ENCODE measurements at regions not wholly inside any gene's neighbourhood (a gene's known extent, or its start where the extent isn't known, plus 50 kb on each side); places are given as distances from the start of the nearest gene placed in this dataset.

DNA sequence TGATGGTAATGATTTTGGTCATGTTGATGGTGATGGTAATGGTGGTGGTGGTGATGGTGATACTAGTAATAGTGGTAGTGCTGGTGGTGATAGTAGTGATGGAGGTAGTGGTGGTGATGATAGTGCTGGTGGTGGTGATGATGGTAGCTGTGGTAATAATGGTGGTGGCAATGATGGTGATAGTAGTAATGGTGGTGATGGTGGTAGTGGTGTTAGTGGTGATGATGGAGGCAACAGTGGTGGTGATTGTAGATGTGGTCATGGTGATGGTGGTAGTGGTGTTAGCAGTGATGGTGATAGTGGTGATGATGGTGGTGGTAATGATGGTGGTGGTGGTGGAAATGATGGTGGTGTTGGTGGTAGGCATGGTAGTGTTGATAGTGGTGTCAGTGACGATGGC is 127.0 kb upstream of the RPL38 start:
- WGBS, 2 donors = 95 to 100% methylated on average over 1 of the region's 1 CpG
- H3K27ac ChIP-seq = no peak overlapping the region

DNA sequence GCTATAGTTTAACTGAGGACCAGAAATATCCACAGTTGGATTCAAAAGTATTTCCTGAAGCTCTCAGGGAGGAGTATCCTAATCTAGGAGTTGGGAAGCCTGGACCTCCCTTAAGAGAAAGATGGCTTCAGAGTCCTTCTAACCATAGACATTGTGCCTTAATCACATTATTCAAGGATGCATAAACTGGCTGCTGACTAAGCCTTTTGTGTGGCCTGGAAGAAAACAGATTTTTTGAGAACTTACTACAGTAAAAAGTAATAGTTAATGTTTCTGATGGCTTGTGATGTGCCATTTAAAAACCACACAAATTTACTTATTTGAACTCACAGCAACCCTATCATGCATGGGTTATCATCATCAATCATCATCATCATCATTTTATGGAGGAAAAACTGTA is 126.2 kb upstream of the RPL38 start:
- Histone ChIP-seq H3K27me3 (peaks cover 0 to 35% (median 0%) of the 10 kb centered on the region in 4 donors), H3K4me3 (no peak overlapping the region), H3K36me3 (no peaks in the 10 kb centered on the region), H3K27ac (no peak overlapping the region), H3K4me1 (no peaks in the 10 kb centered on the region), H3K9me3 (peaks cover 0 to 14% (median 4%) of the 10 kb centered on the region in 3 donors)
- DNase-seq = no peak
- TF ChIP-seq, protein P1, sequence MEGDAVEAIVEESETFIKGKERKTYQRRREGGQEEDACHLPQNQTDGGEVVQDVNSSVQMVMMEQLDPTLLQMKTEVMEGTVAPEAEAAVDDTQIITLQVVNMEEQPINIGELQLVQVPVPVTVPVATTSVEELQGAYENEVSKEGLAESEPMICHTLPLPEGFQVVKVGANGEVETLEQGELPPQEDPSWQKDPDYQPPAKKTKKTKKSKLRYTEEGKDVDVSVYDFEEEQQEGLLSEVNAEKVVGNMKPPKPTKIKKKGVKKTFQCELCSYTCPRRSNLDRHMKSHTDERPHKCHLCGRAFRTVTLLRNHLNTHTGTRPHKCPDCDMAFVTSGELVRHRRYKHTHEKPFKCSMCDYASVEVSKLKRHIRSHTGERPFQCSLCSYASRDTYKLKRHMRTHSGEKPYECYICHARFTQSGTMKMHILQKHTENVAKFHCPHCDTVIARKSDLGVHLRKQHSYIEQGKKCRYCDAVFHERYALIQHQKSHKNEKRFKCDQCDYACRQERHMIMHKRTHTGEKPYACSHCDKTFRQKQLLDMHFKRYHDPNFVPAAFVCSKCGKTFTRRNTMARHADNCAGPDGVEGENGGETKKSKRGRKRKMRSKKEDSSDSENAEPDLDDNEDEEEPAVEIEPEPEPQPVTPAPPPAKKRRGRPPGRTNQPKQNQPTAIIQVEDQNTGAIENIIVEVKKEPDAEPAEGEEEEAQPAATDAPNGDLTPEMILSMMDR (IDR thresholded peaks at IDR 0.05) = no peak
- TF ChIP-seq POLR2A (IDR thresholded peaks at IDR 0.05) = no peak
- intact Hi-C loops (cut with DNase I) = no loop called here

More for the DNA sequence above, 127.0 kb upstream of the RPL38 start:
- DNase-seq = no peak
- Histone ChIP-seq H3K4me3 (no peak overlapping the region), H3K36me3 (no peaks in the 10 kb centered on the region), H3K27me3 (peaks cover 0 to 27% (median 0%) of the 10 kb centered on the region in 4 donors), H3K4me1 (no peaks in the 10 kb centered on the region), H3K9me3 (peaks cover 0 to 14% (median 4%) of the 10 kb centered on the region in 3 donors)
- TF ChIP-seq, protein P1 (IDR thresholded peaks at IDR 0.05) = no peak
- no peak for TF ChIP-seq POLR2A (IDR thresholded peaks at IDR 0.05)
- intact Hi-C loops (cut with DNase I) = no loop called here

DNA sequence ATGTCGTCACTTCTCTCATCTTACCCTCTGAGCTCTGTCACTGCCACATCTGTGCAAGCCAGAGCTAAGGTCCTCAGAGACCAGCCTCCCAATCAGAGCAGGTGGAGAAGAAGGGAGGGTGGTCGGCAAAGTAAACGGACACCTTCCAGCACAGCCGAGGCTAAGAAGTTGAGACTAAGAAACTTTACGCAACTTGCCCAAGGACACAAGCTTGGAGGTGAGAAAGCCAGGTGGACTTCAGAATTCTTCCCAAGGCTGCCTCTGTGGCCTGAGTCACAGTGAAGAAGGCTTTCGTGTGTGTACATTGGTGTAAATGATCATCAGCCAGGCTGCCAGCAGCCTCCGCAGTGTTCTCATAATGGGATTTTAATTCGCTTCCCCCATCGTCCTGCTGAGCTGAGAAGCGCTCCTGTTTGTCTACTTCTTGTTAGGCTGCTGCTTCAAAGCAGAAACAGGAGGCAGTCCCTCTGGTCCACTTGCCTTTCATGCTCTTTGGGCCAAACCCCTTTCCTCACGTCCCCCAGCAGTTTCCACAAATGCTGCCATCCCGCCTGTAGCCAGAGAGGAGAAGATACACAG is 125.0 kb upstream of the RPL38 start:
- peaks cover 0 to 48% (median 0%) of the 10 kb centered on the region in 4 donors for H3K27me3 ChIP-seq
- WGBS, 2 donors = 56 to 67% methylated on average over 9 of the region's 12 CpGs
- DNase-seq = no peak

DNA sequence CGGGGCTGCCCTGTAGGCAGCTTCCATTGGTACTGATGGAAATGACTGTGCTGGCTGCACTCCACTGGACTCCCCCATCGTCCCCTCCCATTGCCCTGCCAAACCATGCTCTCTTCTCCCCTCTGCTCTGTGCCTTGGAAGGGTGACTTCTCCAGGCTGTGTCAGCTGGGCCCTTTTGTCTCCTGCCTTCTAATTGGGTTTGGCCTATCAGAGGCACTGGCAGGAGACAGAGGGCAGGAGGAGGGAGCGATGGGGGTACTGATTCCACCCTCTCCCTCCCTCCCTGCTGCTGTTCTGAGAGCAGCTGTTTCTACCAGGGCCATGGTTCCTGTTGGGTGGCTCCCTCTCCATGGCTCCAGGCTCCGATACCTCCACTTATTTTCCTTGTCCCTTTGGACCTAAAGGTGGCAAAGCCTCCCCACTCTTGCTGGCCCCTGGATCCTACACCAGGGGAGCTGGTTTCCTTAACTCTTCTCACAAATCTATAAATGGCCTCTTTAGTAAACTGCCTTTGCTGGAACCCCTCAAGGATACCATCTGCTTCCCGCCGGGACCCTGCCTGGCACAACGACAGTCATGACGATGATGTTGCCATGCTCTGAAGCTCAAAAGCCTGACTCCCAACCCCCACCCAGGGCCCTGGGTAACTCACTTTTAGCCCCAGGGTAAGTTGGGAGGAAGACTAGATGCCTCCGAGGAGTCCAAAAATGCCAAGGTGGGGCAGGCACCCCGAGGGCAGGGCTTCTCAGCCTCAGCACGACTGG is 123.8 kb upstream of the RPL38 start:
- H3K4me3 ChIP-seq = no peak overlapping the region
- WGBS, 2 donors = 79 to 87% methylated on average over 7 of the region's 11 CpGs
- H3K9me3 ChIP-seq = no peaks in the 10 kb centered on the region
- H3K27ac ChIP-seq = no peak overlapping the region
- H3K36me3 ChIP-seq = no peaks in the 10 kb centered on the region
- DNase-seq = no peak
- no peaks in the 10 kb centered on the region for H3K4me1 ChIP-seq
- intact Hi-C loops (cut with DNase I) = no loop called here
- TF ChIP-seq, protein P1 (IDR thresholded peaks at IDR 0.05) = no peak
- TF ChIP-seq POLR2A (IDR thresholded peaks at IDR 0.05) = no peak
- H3K27me3 ChIP-seq = peaks cover 0 to 58% (median 0%) of the 10 kb centered on the region in 4 donors

More for the DNA sequence above, 125.0 kb upstream of the RPL38 start:
- intact Hi-C loops (cut with DNase I) = no loop called here
- Histone ChIP-seq H3K4me1 (no peaks in the 10 kb centered on the region), H3K9me3 (peaks cover 0 to 11% (median 4%) of the 10 kb centered on the region in 3 donors), H3K27ac (no peak overlapping the region), H3K36me3 (no peaks in the 10 kb centered on the region), H3K4me3 (no peak overlapping the region)
- TF ChIP-seq, protein P1 (IDR thresholded peaks at IDR 0.05) = no peak
- TF ChIP-seq POLR2A (IDR thresholded peaks at IDR 0.05) = no peak

Measured in esophagus squamous epithelium (tissue), 5 donors.